SK-N-MC (cell line): ENCODE measurements at regions not wholly inside any gene's neighbourhood (a gene's known extent, or its start where the extent isn't known, plus 50 kb on each side); places are given as distances from the start of the nearest gene placed in this dataset.

Experiments
- EZH2 ChIP-seq: fragments of 200-600 bp; sonication (generic); IDR thresholded peaks from one replicate; pipeline ENCODE4 v1.6.1; 2017; ENCODE audit warnings: antibody characterized with exemption
- POLR2AphosphoS5 ChIP-seq: IDR thresholded peaks from 2 replicates; pipeline ENCODE4 v1.6.1; 2012; ENCODE audit warnings: mild to moderate bottlenecking, low read depth, low read length, borderline replicate concordance

DNA sequence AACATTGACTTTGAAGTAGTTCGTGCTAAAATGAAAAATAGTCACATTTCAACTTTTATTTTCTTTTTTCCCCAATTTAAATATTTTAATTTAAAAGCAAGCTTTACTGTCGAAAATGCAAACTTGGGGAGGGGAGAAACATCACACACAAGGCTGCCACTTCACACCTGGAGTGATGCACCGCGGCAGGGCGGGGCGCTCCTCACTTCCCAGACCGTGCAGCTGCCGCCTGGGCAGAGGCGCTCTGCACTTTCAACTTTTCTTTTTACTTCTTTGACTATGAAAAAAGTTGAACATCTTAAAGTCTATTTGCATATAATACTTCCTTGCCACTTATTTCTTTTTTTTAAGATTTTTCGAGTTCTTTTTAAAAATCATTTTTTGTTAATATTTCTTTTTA lies 993.3 kb upstream of the GJE1 start:
- TF ChIP-seq EZH2 = no peak
- TF ChIP-seq POLR2AphosphoS5 = no peak
